KMS-11 (cell line): ENCODE measurements at regions not wholly inside any gene's neighbourhood (a gene's known extent, or its start where the extent isn't known, plus 50 kb on each side); places are given as distances from the start of the nearest gene placed in this dataset.

ENCODE experiments used
- H2AFZ ChIP-seq: fragments of 200-600 bp; sonication (generic); 2 replicates; pipeline ENCODE4 v1.6.1; 2016; ENCODE audit warnings: antibody characterized with exemption, mixed run types, low read depth
- H3K27ac ChIP-seq: fragments of 200-600 bp; sonication (generic); 2 replicates; pipeline ENCODE4 v1.6.1; 2016; ENCODE audit warnings: mild to moderate bottlenecking, mixed run types
- H3K27me3 ChIP-seq: fragments of 200-600 bp; sonication (generic); 2 replicates; pipeline ENCODE4 v1.6.1; 2017; ENCODE audit warnings: mild to moderate bottlenecking, low read depth, mixed run types, moderate library complexity; ENCODE audit not compliant: insufficient read depth
- H3K36me3 ChIP-seq: fragments of 200-600 bp; sonication (generic); 2 replicates; pipeline ENCODE4 v1.6.1; 2017; ENCODE audit warnings: mild to moderate bottlenecking, mixed run types; ENCODE audit not compliant: insufficient read depth
- H3K4me1 ChIP-seq: fragments of 200-600 bp; sonication (generic); 2 replicates; pipeline ENCODE4 v1.6.1; 2016; ENCODE audit warnings: mild to moderate bottlenecking, low read depth, mixed run types; ENCODE audit not compliant: poor library complexity, severe bottlenecking
- H3K4me2 ChIP-seq: fragments of 200-600 bp; sonication (generic); 2 replicates; pipeline ENCODE4 v1.7.0; 2016; ENCODE audit warnings: mild to moderate bottlenecking, mixed run types
- H3K4me3 ChIP-seq: fragments of 200-600 bp; sonication (generic); IDR thresholded peaks from 2 replicates; pipeline ENCODE4 v1.6.1; 2017; ENCODE audit warnings: low read depth, low read length, mixed read lengths; ENCODE audit not compliant: insufficient read depth
- H3K79me2 ChIP-seq: fragments of 200-600 bp; sonication (generic); 2 replicates; pipeline ENCODE4 v1.6.1; 2016; ENCODE audit warnings: low read depth, mixed run types; ENCODE audit not compliant: insufficient read depth
- H3K9ac ChIP-seq: fragments of 200-600 bp; sonication (generic); 2 replicates; pipeline ENCODE4 v1.6.1; 2016; ENCODE audit warnings: mild to moderate bottlenecking, mixed run types
- H4K20me1 ChIP-seq: fragments of 200-600 bp; sonication (generic); 2 replicates; pipeline ENCODE4 v1.6.1; 2016; ENCODE audit warnings: mild to moderate bottlenecking, mixed run types; ENCODE audit not compliant: insufficient read depth
- CTCF ChIP-seq: fragments of 200-600 bp; sonication (generic); conservative IDR thresholded peaks from 2 replicates; pipeline ENCODE4 v1.6.1; 2017; ENCODE audit warnings: low read depth, mild to moderate bottlenecking, antibody characterized with exemption, low read length, moderate library complexity, mixed read lengths

DNA sequence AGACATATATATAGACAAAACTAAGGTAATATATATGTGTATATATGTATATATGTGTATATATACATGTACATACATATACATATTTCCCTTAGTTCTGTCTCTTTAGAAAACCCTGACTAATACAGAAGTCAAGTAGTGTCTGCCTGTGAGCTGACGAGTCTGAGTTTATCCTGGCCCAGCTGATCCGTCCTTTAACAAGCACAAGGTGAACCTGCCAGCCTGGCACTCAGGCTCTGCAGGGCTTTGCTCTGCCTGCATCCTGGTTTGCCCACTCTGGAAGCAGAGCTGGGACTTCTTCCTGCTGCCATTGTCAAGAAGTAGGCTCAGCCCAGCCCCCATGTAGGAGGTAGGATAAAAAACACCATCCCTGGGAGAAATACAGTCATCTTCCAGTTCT is 388.0 kb downstream of the ICE1 start:
- Histone ChIP-seq H3K4me1 (no peaks in the 10 kb centered on the region), H3K36me3 (no peaks in the 10 kb centered on the region), H4K20me1 (no peaks in the 10 kb centered on the region), H3K9ac (no peak overlapping the region), H3K27ac (no peak overlapping the region), H3K79me2 (no peaks in the 10 kb centered on the region), H3K4me2 (no peak overlapping the region), H3K27me3 (no peaks in the 10 kb centered on the region), H2AFZ (no peak overlapping the region), H3K4me3 (no peak overlapping the region)
- no peak for TF ChIP-seq CTCF

- Histone ChIP-seq H2AFZ (no peak overlapping the region), H3K4me3 (no peak overlapping the region), H3K27me3 (no peaks in the 10 kb centered on the region), H3K4me2 (no peak overlapping the region), H4K20me1 (no peaks in the 10 kb centered on the region), H3K9ac (no peak overlapping the region), H3K27ac (no peak overlapping the region), H3K4me1 (no peaks in the 10 kb centered on the region), H3K36me3 (no peaks in the 10 kb centered on the region), H3K79me2 (no peaks in the 10 kb centered on the region)
- TF ChIP-seq CTCF, result no peak
These were observed 383.4 kb downstream of the ICE1 start for GRCh38 chr5:5805916-5806315.

GRCh38 chr5:5804478-5805233 is 382.2 kb downstream of the ICE1 start:
- no peak overlapping the region for H3K9ac ChIP-seq
- no peaks in the 10 kb centered on the region for H3K36me3 ChIP-seq
- no peaks in the 10 kb centered on the region for H3K27me3 ChIP-seq
- H4K20me1 ChIP-seq, result no peaks in the 10 kb centered on the region
- no peak overlapping the region for H2AFZ ChIP-seq
- H3K4me2 ChIP-seq, result no peak overlapping the region
- H3K79me2 ChIP-seq, result no peaks in the 10 kb centered on the region
- H3K4me1 ChIP-seq, result no peaks in the 10 kb centered on the region
- no peak for TF ChIP-seq CTCF
- no peak overlapping the region for H3K27ac ChIP-seq
- H3K4me3 ChIP-seq, result no peak overlapping the region

GRCh38 chr5:5800801-5801761 is 378.6 kb downstream of the ICE1 start:
- peaks cover 12% of the 10 kb centered on the region for H3K4me1 ChIP-seq
- no peak overlapping the region for H2AFZ ChIP-seq
- no peak for TF ChIP-seq CTCF
- no peak overlapping the region for H3K9ac ChIP-seq
- H3K4me2 ChIP-seq, result no peak overlapping the region
- H4K20me1 ChIP-seq, result no peaks in the 10 kb centered on the region
- H3K4me3 ChIP-seq, result no peak overlapping the region
- no peaks in the 10 kb centered on the region for H3K27me3 ChIP-seq
- H3K27ac ChIP-seq, result no peak overlapping the region
- H3K36me3 ChIP-seq, result no peaks in the 10 kb centered on the region
- H3K79me2 ChIP-seq, result no peaks in the 10 kb centered on the region
